ENCODE measurements at regions not wholly inside any gene's neighbourhood (a gene's known extent, or its start where the extent isn't known, plus 50 kb on each side); places are given as distances from the start of the nearest gene placed in this dataset.

GRCh38 chr10:14391342-14391741, 60.6 kb upstream of the FRMD4A start:
- no peak for DNase-seq

GRCh38 chr10:14389981-14390590, 59.4 kb upstream of the FRMD4A start:
- no peak for DNase-seq

- DNase-seq: no peak
Measured at GRCh38 chr10:14385596-14386593, 55.2 kb upstream of the FRMD4A start.

- no peak for DNase-seq
Measured at GRCh38 chr10:14384915-14385314, 54.2 kb upstream of the FRMD4A start.

- no peak for DNase-seq
Measured at GRCh38 chr10:14384116-14384730, 53.5 kb upstream of the FRMD4A start.

GRCh38 chr10:14383266-14383665, 52.5 kb upstream of the FRMD4A start:
- DNase-seq: no peak

GRCh38 chr10:14382531-14382930, 51.8 kb upstream of the FRMD4A start:
- DNase-seq: no peak

GRCh38 chr10:14382022-14382421, 51.3 kb upstream of the FRMD4A start:
- no peak for DNase-seq

GRCh38 chr10:14381475-14381874, 50.8 kb upstream of the FRMD4A start:
- DNase-seq: no peak

- DNase-seq: no peak
Measured at GRCh38 chr10:14380746-14381145, 50.0 kb upstream of the FRMD4A start.
